Keratinocyte (primary cell): ENCODE measurements at regions not wholly inside any gene's neighbourhood (a gene's known extent, or its start where the extent isn't known, plus 50 kb on each side); places are given as distances from the start of the nearest gene placed in this dataset.

Experiments
- DNase-seq: peaks from one replicate; pipeline ENCODE4 v3.0.0-alpha.2; 2011; ENCODE audit warnings: low read depth, missing footprints, low spot score
- FAIRE-seq: peaks from 2 replicates; lab custom pipeline; 2011; peaks lifted over from hg19 to GRCh38; lab: Jason Lieb, UNC
- H2AFZ ChIP-seq: 2 replicates; pipeline ENCODE4 v1.6.0; 2012; ENCODE audit warnings: low read length, control low read depth, inconsistent platforms; ENCODE audit not compliant: control insufficient read depth
- H3K27ac ChIP-seq: 2 replicates; pipeline ENCODE4 v1.5.1; 2011; ENCODE audit warnings: low read length; ENCODE audit not compliant: control insufficient read depth, insufficient read depth
- H3K27me3 ChIP-seq: 3 replicates; pipeline ENCODE4 v1.6.0; 2011; ENCODE audit warnings: low read length; ENCODE audit not compliant: control insufficient read depth, insufficient read depth; ENCODE audit errors: extremely low read depth
- H3K36me3 ChIP-seq, 2 experiments: 2 replicates in 1 of 2; 3 replicates in 1 of 2; pipeline ENCODE4 v1.5.1; 2011; ENCODE audit warnings: low read length in 2 of 2, mild to moderate bottlenecking in 1 of 2; ENCODE audit not compliant: control insufficient read depth in 2 of 2, insufficient read depth in 2 of 2; ENCODE audit errors: extremely low read depth in 1 of 2
- H3K4me1 ChIP-seq: 3 replicates; pipeline ENCODE4 v1.5.1; 2011; ENCODE audit warnings: low read length; ENCODE audit not compliant: control insufficient read depth, insufficient read depth; ENCODE audit errors: extremely low read depth
- H3K4me2 ChIP-seq: 3 replicates; pipeline ENCODE4 v1.6.0; 2011; ENCODE audit warnings: low read depth, low read length; ENCODE audit not compliant: control insufficient read depth, insufficient read depth; ENCODE audit errors: extremely low read depth
- H3K4me3 ChIP-seq, 3 experiments: fragments of 200-600 bp in 1 of 3; sonication (generic) in 1 of 3; 2 replicates in 2 of 3; 3 replicates in 1 of 3; pipeline ENCODE4 v1.5.1; 2011 to 2016; ENCODE audit warnings: low read length in 3 of 3, mild to moderate bottlenecking in 3 of 3, control low read depth in 2 of 3, inconsistent platforms in 1 of 3, low read depth in 1 of 3, mixed read lengths in 1 of 3, mixed run types in 1 of 3, moderate library complexity in 1 of 3; ENCODE audit not compliant: control insufficient read depth in 2 of 3, insufficient read depth in 2 of 3; ENCODE audit errors: extremely low read depth in 1 of 3
- H3K79me2 ChIP-seq: 2 replicates; pipeline ENCODE4 v1.6.0; 2012; ENCODE audit warnings: low read length; ENCODE audit not compliant: control insufficient read depth, insufficient read depth
- H3K9ac ChIP-seq: 3 replicates; pipeline ENCODE4 v1.6.0; 2011; ENCODE audit warnings: low read length; ENCODE audit not compliant: control insufficient read depth, insufficient read depth; ENCODE audit errors: extremely low read depth
- H3K9me1 ChIP-seq: 3 replicates; pipeline ENCODE4 v1.6.0; 2011; ENCODE audit warnings: low read length; ENCODE audit not compliant: control insufficient read depth, insufficient read depth; ENCODE audit errors: extremely low read depth
- H3K9me3 ChIP-seq: 2 replicates; pipeline ENCODE4 v1.5.1; 2012; ENCODE audit warnings: low read depth, low read length; ENCODE audit not compliant: control insufficient read depth
- H4K20me1 ChIP-seq: 3 replicates; pipeline ENCODE4 v1.6.0; 2011; ENCODE audit warnings: low read length; ENCODE audit not compliant: control insufficient read depth, insufficient read depth; ENCODE audit errors: extremely low read depth
- EZH2 ChIP-seq: IDR thresholded peaks from one replicate; pipeline ENCODE4 v1.6.1; 2012; ENCODE audit warnings: inconsistent platforms, mild to moderate bottlenecking, low read length, moderate library complexity
- dilution Hi-C: fragments of 300-500 bp; cut with MboI; formaldehyde crosslinking; loops from one replicate; pipeline ENCODE4 v1.7.0; 2020; ENCODE audit warnings: low sequenced_read_pairs; ENCODE audit not compliant: extremely low pct_ligation_motif_present
- TF ChIP-seq, protein P1 (sequence below), 3 experiments: IDR thresholded peaks in 1 of 3; conservative IDR thresholded peaks in 1 of 3; optimal IDR thresholded peaks in 1 of 3; 2 replicates in 2 of 3; 3 replicates in 1 of 3; pipeline versions ENCODE3 to v1.5.1; 2011; ENCODE audit warnings: low read length in 3 of 3, mild to moderate bottlenecking in 3 of 3, moderate library complexity in 2 of 3, control low read depth in 1 of 3, inconsistent platforms in 1 of 3; ENCODE audit not compliant: insufficient read depth in 2 of 3; ENCODE audit errors: extremely low read depth in 1 of 3

DNA sequence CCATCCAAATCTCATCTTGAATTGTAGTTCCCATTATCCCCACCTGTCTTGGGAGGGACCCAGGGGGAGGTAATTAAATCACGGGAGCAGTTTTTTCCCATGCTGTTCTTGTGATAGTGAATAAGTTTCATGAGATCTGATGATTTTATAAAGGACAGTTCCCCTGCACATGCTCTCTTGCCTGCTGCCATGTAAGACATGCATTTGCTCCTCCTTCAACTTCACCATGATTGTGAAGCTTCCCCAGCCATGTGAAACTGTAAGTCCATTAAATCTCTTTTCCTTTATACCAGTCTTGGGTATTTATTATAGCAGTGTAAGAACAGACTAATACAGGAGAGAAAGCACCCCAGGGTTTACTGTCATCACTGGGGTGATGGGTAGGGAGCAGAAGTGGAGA, 220.4 kb upstream of the NUDT4 start:
- H3K4me1 ChIP-seq, result peaks cover 2% of the 10 kb centered on the region
- H3K4me3 ChIP-seq, result no peak overlapping the region
- no peak for FAIRE-seq
- H3K36me3 ChIP-seq, result no peaks in the 10 kb centered on the region
- H3K27me3 ChIP-seq, result no peaks in the 10 kb centered on the region
- H3K9me1 ChIP-seq, result no peaks in the 10 kb centered on the region
- no peak overlapping the region for H3K4me2 ChIP-seq
- DNase-seq, result no peak
- dilution Hi-C loops, result no loop called here
- H3K9me3 ChIP-seq, result no peaks in the 10 kb centered on the region
- no peak overlapping the region for H3K9ac ChIP-seq
- no peak overlapping the region for H3K27ac ChIP-seq
- H2AFZ ChIP-seq, result no peak overlapping the region
- TF ChIP-seq, protein P1, sequence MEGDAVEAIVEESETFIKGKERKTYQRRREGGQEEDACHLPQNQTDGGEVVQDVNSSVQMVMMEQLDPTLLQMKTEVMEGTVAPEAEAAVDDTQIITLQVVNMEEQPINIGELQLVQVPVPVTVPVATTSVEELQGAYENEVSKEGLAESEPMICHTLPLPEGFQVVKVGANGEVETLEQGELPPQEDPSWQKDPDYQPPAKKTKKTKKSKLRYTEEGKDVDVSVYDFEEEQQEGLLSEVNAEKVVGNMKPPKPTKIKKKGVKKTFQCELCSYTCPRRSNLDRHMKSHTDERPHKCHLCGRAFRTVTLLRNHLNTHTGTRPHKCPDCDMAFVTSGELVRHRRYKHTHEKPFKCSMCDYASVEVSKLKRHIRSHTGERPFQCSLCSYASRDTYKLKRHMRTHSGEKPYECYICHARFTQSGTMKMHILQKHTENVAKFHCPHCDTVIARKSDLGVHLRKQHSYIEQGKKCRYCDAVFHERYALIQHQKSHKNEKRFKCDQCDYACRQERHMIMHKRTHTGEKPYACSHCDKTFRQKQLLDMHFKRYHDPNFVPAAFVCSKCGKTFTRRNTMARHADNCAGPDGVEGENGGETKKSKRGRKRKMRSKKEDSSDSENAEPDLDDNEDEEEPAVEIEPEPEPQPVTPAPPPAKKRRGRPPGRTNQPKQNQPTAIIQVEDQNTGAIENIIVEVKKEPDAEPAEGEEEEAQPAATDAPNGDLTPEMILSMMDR (optimal IDR thresholded peaks at IDR 0.05 in 1 of 3, IDR thresholded peaks at IDR 0.05 in 1 of 3, conservative IDR thresholded peaks at IDR 0.05 in 1 of 3; ENCODE audit: extremely low read depth in 1 of 3, insufficient read depth in 2 of 3, low read length in 3 of 3), result no peak
- TF ChIP-seq EZH2, result no peak
- H3K79me2 ChIP-seq, result no peaks in the 10 kb centered on the region
- H4K20me1 ChIP-seq, result no peaks in the 10 kb centered on the region

- Histone ChIP-seq H3K27ac (no peak overlapping the region), H3K4me2 (no peak overlapping the region)
- no peak for FAIRE-seq
These were observed 219.5 kb upstream of the NUDT4 start for GRCh38 chr12:93158065-93158843.

More at GRCh38 chr12:93158065-93158843, 219.5 kb upstream of the NUDT4 start:
- no peak overlapping the region for H3K4me3 ChIP-seq
- H3K27me3 ChIP-seq, result no peaks in the 10 kb centered on the region
- no peaks in the 10 kb centered on the region for H4K20me1 ChIP-seq
- H3K9me1 ChIP-seq, result no peaks in the 10 kb centered on the region
- no peaks in the 10 kb centered on the region for H3K79me2 ChIP-seq
- dilution Hi-C loops, result no loop called here
- no peak for TF ChIP-seq EZH2
- TF ChIP-seq, protein P1 (optimal IDR thresholded peaks at IDR 0.05 in 1 of 3, IDR thresholded peaks at IDR 0.05 in 1 of 3, conservative IDR thresholded peaks at IDR 0.05 in 1 of 3; ENCODE audit: extremely low read depth in 1 of 3, insufficient read depth in 2 of 3, low read length in 3 of 3), result no peak
- H3K9me3 ChIP-seq, result no peaks in the 10 kb centered on the region
- DNase-seq, result no peak
- H2AFZ ChIP-seq, result no peak overlapping the region
- H3K36me3 ChIP-seq, result no peaks in the 10 kb centered on the region
- H3K4me1 ChIP-seq, result peaks cover 2% of the 10 kb centered on the region
- H3K9ac ChIP-seq, result no peak overlapping the region
